ENCODE measurements at regions not wholly inside any gene's neighbourhood (a gene's known extent, or its start where the extent isn't known, plus 50 kb on each side); places are given as distances from the start of the nearest gene placed in this dataset.

- no peak for TF ChIP-seq ZNF121 (tag by site-specific recombination; IDR thresholded peaks at IDR 0.05)
- TF ChIP-seq ZNF654 (tag by site-specific recombination; IDR thresholded peaks at IDR 0.05; ENCODE audit: low read depth) = no peak
- TF ChIP-seq ZNF169 (tag by site-specific recombination; IDR thresholded peaks at IDR 0.05) = no peak
- TF ChIP-seq ZNF18 (tag by site-specific recombination; IDR thresholded peaks at IDR 0.05) = no peak
- peak; percentile 87 for TF ChIP-seq ZIC2 (tag by site-specific recombination; IDR thresholded peaks at IDR 0.05)
- TF ChIP-seq SETDB1 (IDR thresholded peaks at IDR 0.05; ENCODE audit: insufficient read length, low read length) = no peak
- TF ChIP-seq ZNF629 (tag by site-specific recombination; IDR thresholded peaks at IDR 0.05) = peak; percentile 55
- TF ChIP-seq, protein P1, sequence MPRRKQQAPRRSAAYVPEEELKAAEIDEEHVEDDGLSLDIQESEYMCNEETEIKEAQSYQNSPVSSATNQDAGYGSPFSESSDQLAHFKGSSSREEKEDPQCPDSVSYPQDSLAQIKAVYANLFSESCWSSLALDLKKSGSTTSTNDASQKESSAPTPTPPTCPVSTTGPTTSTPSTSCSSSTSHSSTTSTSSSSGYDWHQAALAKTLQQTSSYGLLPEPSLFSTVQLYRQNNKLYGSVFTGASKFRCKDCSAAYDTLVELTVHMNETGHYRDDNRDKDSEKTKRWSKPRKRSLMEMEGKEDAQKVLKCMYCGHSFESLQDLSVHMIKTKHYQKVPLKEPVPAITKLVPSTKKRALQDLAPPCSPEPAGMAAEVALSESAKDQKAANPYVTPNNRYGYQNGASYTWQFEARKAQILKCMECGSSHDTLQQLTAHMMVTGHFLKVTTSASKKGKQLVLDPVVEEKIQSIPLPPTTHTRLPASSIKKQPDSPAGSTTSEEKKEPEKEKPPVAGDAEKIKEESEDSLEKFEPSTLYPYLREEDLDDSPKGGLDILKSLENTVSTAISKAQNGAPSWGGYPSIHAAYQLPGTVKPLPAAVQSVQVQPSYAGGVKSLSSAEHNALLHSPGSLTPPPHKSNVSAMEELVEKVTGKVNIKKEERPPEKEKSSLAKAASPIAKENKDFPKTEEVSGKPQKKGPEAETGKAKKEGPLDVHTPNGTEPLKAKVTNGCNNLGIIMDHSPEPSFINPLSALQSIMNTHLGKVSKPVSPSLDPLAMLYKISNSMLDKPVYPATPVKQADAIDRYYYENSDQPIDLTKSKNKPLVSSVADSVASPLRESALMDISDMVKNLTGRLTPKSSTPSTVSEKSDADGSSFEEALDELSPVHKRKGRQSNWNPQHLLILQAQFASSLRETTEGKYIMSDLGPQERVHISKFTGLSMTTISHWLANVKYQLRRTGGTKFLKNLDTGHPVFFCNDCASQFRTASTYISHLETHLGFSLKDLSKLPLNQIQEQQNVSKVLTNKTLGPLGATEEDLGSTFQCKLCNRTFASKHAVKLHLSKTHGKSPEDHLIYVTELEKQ (tag by site-specific recombination; IDR thresholded peaks at IDR 0.05; ENCODE audit: borderline replicate concordance) = peak; percentile 66; the same call in 1 of the 2 replicates
- no peak for TF ChIP-seq ZNF132 (tag by site-specific recombination; IDR thresholded peaks at IDR 0.05; ENCODE audit: borderline replicate concordance)
- no peak for TF ChIP-seq AEBP2 (tag by site-specific recombination; IDR thresholded peaks at IDR 0.05; ENCODE audit: borderline replicate concordance)
- TF ChIP-seq, protein P2, sequence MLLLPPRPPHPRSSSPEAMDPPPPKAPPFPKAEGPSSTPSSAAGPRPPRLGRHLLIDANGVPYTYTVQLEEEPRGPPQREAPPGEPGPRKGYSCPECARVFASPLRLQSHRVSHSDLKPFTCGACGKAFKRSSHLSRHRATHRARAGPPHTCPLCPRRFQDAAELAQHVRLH (tag by site-specific recombination; IDR thresholded peaks at IDR 0.05) = no peak
- TF ChIP-seq ZNF404 (tag by site-specific recombination; IDR thresholded peaks at IDR 0.05) = no peak
- TF ChIP-seq ZNF548 (tag by site-specific recombination; IDR thresholded peaks at IDR 0.05) = no peak
- TF ChIP-seq ZNF138 (tag by site-specific recombination; IDR thresholded peaks at IDR 0.05; ENCODE audit: borderline replicate concordance) = no peak
- TF ChIP-seq ZBTB21 (tag by site-specific recombination; IDR thresholded peaks at IDR 0.05) = no peak
- no peak for TF ChIP-seq ZNF433 (tag by site-specific recombination; IDR thresholded peaks at IDR 0.05; ENCODE audit: low read depth)
- no peak for TF ChIP-seq ZBTB7A (tag by site-specific recombination; IDR thresholded peaks at IDR 0.05; ENCODE audit: low read depth)
- no peak for TF ChIP-seq ZFP69B (tag by site-specific recombination; IDR thresholded peaks at IDR 0.05)
- TF ChIP-seq ZNF660 (tag by site-specific recombination; IDR thresholded peaks at IDR 0.05) = peak; percentile 88
- no peak for TF ChIP-seq ZNF394 (tag by site-specific recombination; IDR thresholded peaks at IDR 0.05; ENCODE audit: borderline replicate concordance)
- no peak for TF ChIP-seq ZNF23 (tag by site-specific recombination; IDR thresholded peaks at IDR 0.05; ENCODE audit: borderline replicate concordance)
- no peak for TF ChIP-seq ATF2 (tag by site-specific recombination; IDR thresholded peaks at IDR 0.05; ENCODE audit: low read depth)
- TF ChIP-seq SP7 (tag by site-specific recombination; IDR thresholded peaks at IDR 0.05) = no peak
- no peak for TF ChIP-seq ZNF837 (tag by site-specific recombination; IDR thresholded peaks at IDR 0.05)
- no peak for TF ChIP-seq ZNF292 (tag by site-specific recombination; IDR thresholded peaks at IDR 0.05; ENCODE audit: borderline replicate concordance, low read depth)
- no peak for TF ChIP-seq ZNF704 (tag by site-specific recombination; IDR thresholded peaks at IDR 0.05)
- peak; percentile 94 for TF ChIP-seq GLIS1 (tag by site-specific recombination; IDR thresholded peaks at IDR 0.05)
- TF ChIP-seq ZNF19 (tag by site-specific recombination; IDR thresholded peaks at IDR 0.05; ENCODE audit: low read depth) = no peak
- no peak for TF ChIP-seq ZNF521 (tag by site-specific recombination; IDR thresholded peaks at IDR 0.05)
- TF ChIP-seq ZNF184 (tag by site-specific recombination; IDR thresholded peaks at IDR 0.05) = no peak
- TF ChIP-seq ZNF596 (tag by site-specific recombination; IDR thresholded peaks at IDR 0.05) = 0 out of 2 replicates have a peak, but pooled peaks have one; percentile 36
- no peak for TF ChIP-seq ZNF311 (tag by site-specific recombination; IDR thresholded peaks at IDR 0.05; ENCODE audit: borderline replicate concordance)
- no peak for TF ChIP-seq SP3 (tag by site-specific recombination; IDR thresholded peaks at IDR 0.05)
These were observed 130.0 kb upstream of the TJP1 start (continued) for GRCh38 chr15:29952225-29952624.

Data from HEK293 (cell line).